ENCODE measurements at regions not wholly inside any gene's neighbourhood (a gene's known extent, or its start where the extent isn't known, plus 50 kb on each side); places are given as distances from the start of the nearest gene placed in this dataset.

- TF ChIP-seq CTCF (IDR thresholded peaks at IDR 0.05; ENCODE audit: control extremely low read depth in 1 of 3, insufficient read depth in 1 of 3, low read depth in 1 of 3, low read length in 3 of 3) (no peak), POLR2AphosphoS5 (IDR thresholded peaks at IDR 0.05; ENCODE audit: low read depth, low read length) (no peak), JUN (IDR thresholded peaks at IDR 0.05; ENCODE audit: low read depth, low read length) (no peak), SP2 (IDR thresholded peaks at IDR 0.05; ENCODE audit: low read length) (no peak), EZH2 (IDR thresholded peaks at IDR 0.05; ENCODE audit: low read depth, low read length, severe bottlenecking) (no peak), FOSL1 (IDR thresholded peaks at IDR 0.05; ENCODE audit: insufficient read depth, low read depth, low read length) (no peak), MAX (IDR thresholded peaks at IDR 0.05) (no peak), POLR2A (IDR thresholded peaks at IDR 0.05; ENCODE audit: control extremely low read depth in 1 of 2, low read depth in 2 of 2, low read length in 2 of 2) (no peak), TEAD4 (IDR thresholded peaks at IDR 0.05; ENCODE audit: low read depth, low read length) (no peak), KDM5A (IDR thresholded peaks at IDR 0.05; ENCODE audit: low read length) (no peak), SIN3A (conservative IDR thresholded peaks at IDR 0.05 in 1 of 2, IDR thresholded peaks at IDR 0.05 in 1 of 2; ENCODE audit: low read depth in 1 of 2, low read length in 2 of 2) (no peak)
Observed at GRCh38 chr3:22659651-22660475, 543.3 kb upstream of the UBE2E2 start.

Measured in H1 (cell line).